ENCODE measurements at regions not wholly inside any gene's neighbourhood (a gene's known extent, or its start where the extent isn't known, plus 50 kb on each side); places are given as distances from the start of the nearest gene placed in this dataset.

DNA sequence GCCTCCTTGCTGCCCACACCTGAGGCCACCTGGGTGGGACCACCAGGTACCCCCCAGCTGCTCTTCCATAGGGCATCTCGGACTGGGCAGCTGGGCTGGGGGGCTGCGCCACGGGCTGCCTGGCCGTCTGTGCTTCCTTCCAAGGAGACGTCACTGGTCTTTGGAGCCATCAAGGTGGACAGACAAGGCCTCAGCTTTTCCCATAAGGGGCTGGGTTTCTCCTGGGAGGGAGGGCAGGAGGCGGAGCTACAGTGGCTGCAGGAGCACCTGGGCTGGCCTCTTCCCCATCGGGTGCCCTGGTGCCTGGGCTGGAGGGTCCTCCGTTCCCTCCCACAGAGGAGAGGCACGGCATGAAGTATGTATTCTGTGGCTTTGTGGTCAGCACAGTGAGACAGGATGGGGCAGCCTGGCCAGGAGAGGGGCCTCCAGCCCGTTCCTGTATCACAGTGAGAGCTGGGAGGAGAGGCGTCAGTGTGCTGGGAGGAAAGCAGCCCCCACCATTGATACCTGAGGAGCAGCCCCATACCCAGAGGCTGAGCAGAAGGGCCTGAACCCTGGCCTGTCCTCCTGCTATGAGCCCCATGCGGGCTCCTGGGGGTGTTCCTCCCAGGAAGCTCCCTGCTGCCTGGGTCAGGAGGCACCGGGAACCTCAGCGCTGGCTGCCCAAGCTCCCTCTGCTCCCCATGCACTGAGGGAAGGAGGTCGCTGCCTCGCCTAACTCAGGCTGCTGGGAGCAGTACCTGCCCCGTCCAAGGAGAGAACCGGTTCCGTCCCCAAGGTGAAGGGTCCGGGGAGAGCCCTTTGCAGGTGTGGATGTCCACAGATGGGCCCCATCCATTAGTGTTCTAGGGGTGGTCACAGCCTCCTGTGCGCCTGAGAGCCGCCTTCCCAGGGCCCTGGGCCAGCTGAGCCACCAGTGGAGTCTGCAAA is 1075.0 kb downstream of the BRD1 start:
- DNase-seq, result no peak

- no peak for DNase-seq
Observed at GRCh38 chr22:48751539-48752437, 1075.9 kb downstream of the BRD1 start.

GRCh38 chr22:48750826-48751440 is 1076.7 kb downstream of the BRD1 start:
- DNase-seq, result no peak

DNA sequence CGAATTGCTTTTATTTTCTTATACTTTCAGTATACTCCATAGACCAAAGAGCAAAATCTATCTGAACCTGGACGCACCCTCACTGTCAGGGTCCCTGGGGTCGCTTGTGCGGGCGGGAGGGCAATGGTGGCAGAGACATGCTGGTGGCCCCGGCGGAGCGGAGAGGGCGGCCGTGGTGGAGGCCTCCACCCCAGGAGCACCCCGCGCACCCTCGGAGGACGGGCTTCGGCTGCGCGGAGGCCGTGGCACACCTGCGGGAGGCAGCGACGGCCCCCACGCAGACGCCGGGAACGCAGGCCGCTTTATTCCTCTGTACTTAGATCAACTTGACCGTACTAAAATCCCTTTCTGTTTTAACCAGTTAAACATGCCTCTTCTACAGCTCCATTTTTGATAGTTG is 1077.4 kb downstream of the BRD1 start:
- DNase-seq, result no peak

DNA sequence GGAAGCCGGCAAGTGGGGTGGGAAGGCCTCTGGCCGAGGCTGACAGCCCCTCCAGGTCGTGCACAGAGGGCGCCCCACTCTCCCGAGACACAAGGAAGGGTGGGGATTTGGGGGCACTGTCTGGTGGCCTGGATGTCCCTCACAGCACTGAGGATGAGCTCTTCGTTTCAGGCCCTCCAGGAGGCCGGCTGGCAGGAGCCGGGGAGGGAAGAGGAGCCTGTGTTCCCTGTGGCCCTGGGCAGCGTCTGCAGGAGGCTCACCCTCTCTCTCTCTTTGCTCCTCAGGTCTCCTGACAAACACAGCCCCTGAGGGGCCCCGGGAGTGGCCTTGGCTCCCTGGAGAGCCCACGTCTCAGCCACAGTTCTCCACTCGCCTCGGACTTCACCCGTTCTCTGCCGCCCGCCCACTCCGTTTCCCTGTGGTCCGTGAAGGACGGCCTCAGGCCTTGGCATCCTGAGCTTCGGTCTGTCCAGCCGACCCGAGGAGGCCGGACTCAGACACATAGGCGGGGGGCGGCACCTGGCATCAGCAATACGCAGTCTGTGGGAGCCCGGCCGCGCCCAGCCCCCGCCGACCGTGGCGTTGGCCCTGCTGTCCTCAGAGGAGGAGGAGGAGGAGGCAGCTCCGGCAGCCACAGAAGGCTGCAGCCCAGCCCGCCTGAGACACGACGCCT is 1078.0 kb downstream of the BRD1 start:
- DNase-seq, result no peak

GRCh38 chr22:48748860-48749554 is 1078.7 kb downstream of the BRD1 start:
- DNase-seq, result no peak

DNA sequence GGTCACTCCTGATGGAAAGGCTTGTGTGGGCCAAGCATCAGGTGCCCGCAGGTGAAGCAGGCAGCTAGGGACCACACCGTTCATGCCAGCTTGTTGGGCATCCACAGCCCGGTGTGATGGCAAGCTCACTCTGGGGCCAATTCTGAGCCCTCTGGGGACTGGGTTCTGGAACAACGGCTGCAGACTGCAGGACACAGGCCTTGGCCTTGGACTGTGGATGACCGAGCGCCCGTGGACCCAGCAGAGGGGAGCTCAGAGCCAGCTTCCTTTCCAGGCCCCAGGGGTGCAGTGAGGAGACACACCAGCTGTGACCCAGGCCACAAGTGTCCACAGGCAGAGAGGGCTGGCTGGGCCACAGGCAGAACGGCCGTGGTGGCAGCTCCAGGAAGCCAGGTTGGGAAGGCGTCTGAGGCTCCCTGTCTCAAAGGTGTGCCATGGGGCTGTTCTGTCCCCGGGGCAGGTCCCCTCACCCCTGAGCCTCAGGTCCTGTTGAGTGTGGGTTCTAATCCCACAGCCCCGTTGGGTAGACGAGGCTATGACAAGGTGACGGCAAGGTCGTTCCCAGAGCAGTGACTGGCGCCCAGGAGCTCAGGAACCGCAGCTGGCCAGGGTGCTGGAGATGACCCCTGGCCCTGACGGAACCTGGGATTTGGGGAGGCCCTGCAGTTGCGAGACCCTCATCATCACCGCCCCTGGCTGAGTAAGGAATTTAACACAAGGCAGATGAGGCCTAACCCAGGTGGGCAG is 1079.4 kb downstream of the BRD1 start:
- DNase-seq, result no peak

- DNase-seq, result no peak
Observed at GRCh38 chr22:48746789-48747425, 1080.8 kb downstream of the BRD1 start.

- DNase-seq, result no peak
Observed at GRCh38 chr22:48745842-48746788, 1081.6 kb downstream of the BRD1 start.

DNA sequence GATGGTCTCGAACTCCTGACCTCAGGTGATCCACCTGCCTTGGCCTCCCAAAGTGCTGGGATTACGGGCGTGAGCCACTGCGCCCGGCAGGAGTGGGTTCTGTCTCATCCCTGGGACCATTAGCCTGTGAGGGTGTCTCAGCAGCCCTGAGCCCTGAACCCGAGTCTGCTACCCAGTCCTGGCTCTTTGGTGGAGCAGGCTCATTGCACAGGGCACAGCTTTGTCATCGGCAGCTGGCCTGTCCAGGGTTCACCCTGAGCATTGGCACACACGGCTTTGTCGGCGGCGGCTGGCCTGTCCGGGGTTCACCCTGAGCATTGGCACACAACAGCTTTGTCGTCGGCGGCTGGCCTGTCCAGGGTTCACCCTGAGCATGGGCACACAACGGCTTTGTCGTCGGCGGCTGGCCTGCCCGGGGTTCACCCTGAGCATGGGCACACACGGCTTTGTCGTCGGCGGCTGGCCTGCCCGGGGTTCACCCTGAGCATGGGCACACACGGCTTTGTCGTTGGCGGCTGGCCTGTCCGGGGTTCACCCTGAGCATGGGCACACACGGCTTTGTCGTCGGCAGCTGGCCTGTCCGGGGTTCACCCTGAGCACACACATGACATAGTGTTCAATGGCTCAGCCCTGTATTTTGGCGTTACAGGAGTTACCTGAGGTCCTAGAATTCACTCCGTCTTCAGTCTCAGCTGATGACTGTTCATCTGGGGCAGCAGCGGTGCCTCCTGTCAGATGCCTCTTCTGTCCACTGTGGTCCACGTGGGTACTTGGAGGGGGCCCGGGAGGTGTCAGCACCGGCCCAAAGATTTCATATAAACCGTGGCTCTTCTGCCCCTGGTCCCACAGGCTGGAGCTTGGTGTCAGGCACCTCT is 1082.5 kb downstream of the BRD1 start:
- DNase-seq, result peak in 7 of 56 donors; percentile 12 to 58 (median 19)

GRCh38 chr22:48744283-48744641 is 1083.4 kb downstream of the BRD1 start:
- no peak for DNase-seq

DNA sequence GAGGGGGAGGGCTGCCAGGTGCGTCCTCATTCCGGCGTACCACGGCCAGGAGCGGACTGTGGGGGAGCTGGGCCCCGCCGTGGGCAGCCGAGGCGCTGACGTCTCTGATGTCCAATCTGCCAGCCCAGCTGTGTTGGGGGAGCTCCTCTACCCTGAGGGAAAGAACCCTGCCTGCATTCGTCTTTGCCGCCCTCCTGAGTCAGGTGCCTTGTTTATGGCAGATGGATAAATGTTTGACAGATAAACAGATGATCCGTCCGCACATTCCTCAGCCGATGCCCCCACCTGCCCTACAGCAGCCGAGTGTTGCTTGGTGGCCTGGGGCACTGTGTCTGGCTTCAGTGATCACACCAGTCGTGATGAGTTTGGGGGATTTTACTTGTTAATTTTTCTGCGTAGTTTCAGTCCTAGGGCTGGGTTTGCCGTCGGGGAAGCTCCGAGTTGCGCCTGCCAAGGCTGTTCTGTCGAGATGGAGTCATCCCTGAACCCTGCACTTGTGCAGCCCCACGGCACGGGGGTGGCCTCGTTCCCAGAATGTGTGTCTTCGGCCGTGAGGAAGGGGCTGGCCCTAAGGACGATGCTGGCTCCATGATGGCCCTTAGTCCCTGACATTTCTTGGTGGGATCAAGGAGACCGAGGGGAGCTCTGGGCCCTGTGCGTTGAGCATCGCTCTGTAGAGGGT is 1083.9 kb downstream of the BRD1 start:
- no peak for DNase-seq

- no peak for DNase-seq
Observed at GRCh38 chr22:48742556-48743343, 1084.9 kb downstream of the BRD1 start.

GRCh38 chr22:48742191-48742555 is 1085.5 kb downstream of the BRD1 start:
- no peak for DNase-seq

GRCh38 chr22:48741540-48741939 is 1086.1 kb downstream of the BRD1 start:
- DNase-seq, result no peak

Data from amygdala (tissue), 56 donors.